Endothelial cell of umbilical vein (primary cell): ENCODE measurements at regions not wholly inside any gene's neighbourhood (a gene's known extent, or its start where the extent isn't known, plus 50 kb on each side); places are given as distances from the start of the nearest gene placed in this dataset.

Source experiments
- BruUV-seq: library from RNA; stranded (reverse); fragments of 400-500 nt; replicated peaks from 2 replicates; lab custom pipeline; 2021; lab: Mats Ljungman, UMichigan
- CTCF ChIA-PET: fragments of 300-600, 350-600 bp; sonication (Branson Sonifier 250); formaldehyde crosslinking; loops from one replicate; lab custom pipeline; 2021; ENCODE audit warnings: antibody characterized with exemption, inconsistent platforms; lab: Charles Lee
- POLR2A ChIA-PET: fragments of 300-600, 350-600 bp; sonication (Branson Sonifier 250); formaldehyde crosslinking; loops from one replicate; lab custom pipeline; 2021; ENCODE audit warnings: antibody characterized with exemption, inconsistent platforms; lab: Charles Lee
- DNase-seq: peaks from one replicate; pipeline ENCODE4 v3.0.0-alpha.2; 2011; ENCODE audit warnings: low read depth, low spot score
- FAIRE-seq: peaks from 2 replicates; lab custom pipeline; 2011; peaks lifted over from hg19 to GRCh38; lab: Jason Lieb, UNC
- H2AFZ ChIP-seq: 2 replicates; pipeline ENCODE4 v1.6.0; 2012; ENCODE audit warnings: low read depth, low read length, control low read depth, inconsistent platforms
- H3K27ac ChIP-seq: 2 replicates; pipeline ENCODE4 v1.5.1; 2011; ENCODE audit warnings: low read depth, mild to moderate bottlenecking, control low read depth, low read length, moderate library complexity; ENCODE audit not compliant: insufficient read depth
- H3K27me3 ChIP-seq, 2 experiments: 2 replicates each; pipeline versions ENCODE4 v1.6.0 to v1.6.1; 2011; ENCODE audit warnings: low read length in 2 of 2, mixed read lengths in 1 of 2; ENCODE audit not compliant: control insufficient read depth in 2 of 2, insufficient read depth in 2 of 2
- H3K36me3 ChIP-seq, 2 experiments: 2 replicates in 1 of 2; 3 replicates in 1 of 2; pipeline ENCODE4 v1.5.1; 2011; ENCODE audit warnings: low read length in 2 of 2, mild to moderate bottlenecking in 1 of 2, moderate library complexity in 1 of 2; ENCODE audit not compliant: control insufficient read depth in 2 of 2, insufficient read depth in 2 of 2; ENCODE audit errors: extremely low read depth in 1 of 2
- H3K4me1 ChIP-seq: 3 replicates; pipeline ENCODE4 v1.5.1; 2011; ENCODE audit warnings: mild to moderate bottlenecking, low read length; ENCODE audit not compliant: control insufficient read depth, insufficient read depth; ENCODE audit errors: extremely low read depth
- H3K4me2 ChIP-seq: 2 replicates; pipeline ENCODE4 v1.6.1; 2011; ENCODE audit warnings: low read length, control low read depth, mixed read lengths; ENCODE audit not compliant: insufficient read depth
- H3K4me3 ChIP-seq, 3 experiments: fragments of 200-600 bp in 1 of 3; sonication (generic), shearing (Covaris generic) in 1 of 3; replicated peaks in 1 of 3; 2 replicates each; pipeline ENCODE4 v1.5.1; 2011 to 2016; ENCODE audit warnings: control low read depth in 3 of 3, low read length in 3 of 3, mild to moderate bottlenecking in 2 of 3, inconsistent platforms in 1 of 3, low read depth in 1 of 3, moderate library complexity in 1 of 3; ENCODE audit not compliant: insufficient read depth in 1 of 3
- H3K79me2 ChIP-seq: 2 replicates; pipeline ENCODE4 v1.6.0; 2012; ENCODE audit warnings: low read length, inconsistent platforms; ENCODE audit not compliant: control insufficient read depth, insufficient read depth
- H3K9ac ChIP-seq: replicated peaks from 2 replicates; pipeline ENCODE3; 2011; ENCODE audit warnings: low read length, control low read depth; ENCODE audit not compliant: insufficient read depth; ENCODE audit errors: extremely low read depth
- H3K9me1 ChIP-seq: replicated peaks from 3 replicates; pipeline ENCODE4 v1.6.0; 2011; ENCODE audit warnings: mild to moderate bottlenecking, low read length; ENCODE audit not compliant: control insufficient read depth, insufficient read depth; ENCODE audit errors: extremely low read depth
- H3K9me3 ChIP-seq: replicated peaks from 2 replicates; pipeline ENCODE4 v1.5.1; 2012; ENCODE audit warnings: low read length, inconsistent platforms; ENCODE audit not compliant: control insufficient read depth, insufficient read depth
- H4K20me1 ChIP-seq: replicated peaks from 2 replicates; pipeline ENCODE3; 2011; ENCODE audit warnings: mild to moderate bottlenecking, low read length; ENCODE audit not compliant: control insufficient read depth, insufficient read depth; ENCODE audit errors: extremely low read depth
- EZH2 ChIP-seq: IDR thresholded peaks from 2 replicates; pipeline ENCODE4 v1.6.1; 2012; ENCODE audit warnings: borderline replicate concordance, low read depth, mild to moderate bottlenecking, moderate library complexity, low read length, inconsistent platforms; ENCODE audit not compliant: severe bottlenecking
- FOS ChIP-seq: IDR thresholded peaks from 2 replicates; pipeline ENCODE4 v1.6.1; 2011; ENCODE audit warnings: mild to moderate bottlenecking, low read length, moderate library complexity, borderline replicate concordance; ENCODE audit not compliant: insufficient read depth
- GATA2 ChIP-seq: IDR thresholded peaks from 2 replicates; pipeline ENCODE4 v1.7.0; 2011; ENCODE audit warnings: low read depth, mild to moderate bottlenecking, moderate library complexity, mixed read lengths, low read length; ENCODE audit not compliant: insufficient read length, insufficient read depth
- JUN ChIP-seq: IDR thresholded peaks from 2 replicates; pipeline ENCODE4 v1.6.1; 2011; ENCODE audit warnings: borderline replicate concordance, low read depth; ENCODE audit not compliant: insufficient read length, insufficient read depth
- MYC ChIP-seq: IDR thresholded peaks from one replicate; pipeline ENCODE4 v1.6.1; 2011; ENCODE audit warnings: mild to moderate bottlenecking, low read depth, low read length
- POLR2A ChIP-seq: IDR thresholded peaks from 2 replicates; pipeline ENCODE4 v1.6.1; 2012; ENCODE audit warnings: low read depth, mild to moderate bottlenecking, control low read depth, low read length
- POLR2AphosphoS5 ChIP-seq: IDR thresholded peaks from 2 replicates; pipeline ENCODE4 v1.6.1; 2012; ENCODE audit warnings: low read depth, mild to moderate bottlenecking, control low read depth, low read length, moderate library complexity; ENCODE audit not compliant: insufficient read depth
- dilution Hi-C: fragments of 300-500 bp; cut with MboI; formaldehyde crosslinking; loops from one replicate; pipeline ENCODE4 v1.15.0; 2019; ENCODE audit warnings: low sequenced_read_pairs; ENCODE audit not compliant: extremely low pct_ligation_motif_present
- intact Hi-C: fragments of 100-400 bp; cut with micrococcal nuclease; formaldehyde crosslinking; loops from one replicate; pipeline ENCODE4 v1.10.0; 2022
- TF ChIP-seq, protein P1 (sequence below), 2 donors: IDR thresholded peaks; 1 replicate in 1 of 2; 2 replicates in 1 of 2; pipeline ENCODE4 v1.5.1; 2011; ENCODE audit warnings: low read length in 2 of 2, mild to moderate bottlenecking in 2 of 2, moderate library complexity in 2 of 2, control low read depth in 1 of 2, inconsistent platforms in 1 of 2, low read depth in 1 of 2; ENCODE audit not compliant: insufficient read depth in 1 of 2; ENCODE audit errors: extremely low read depth in 1 of 2
- TF ChIP-seq, protein P2 (sequence below): IDR thresholded peaks from 2 replicates; pipeline ENCODE4 v1.6.1; 2011; ENCODE audit not compliant: insufficient read depth, insufficient read length

DNA sequence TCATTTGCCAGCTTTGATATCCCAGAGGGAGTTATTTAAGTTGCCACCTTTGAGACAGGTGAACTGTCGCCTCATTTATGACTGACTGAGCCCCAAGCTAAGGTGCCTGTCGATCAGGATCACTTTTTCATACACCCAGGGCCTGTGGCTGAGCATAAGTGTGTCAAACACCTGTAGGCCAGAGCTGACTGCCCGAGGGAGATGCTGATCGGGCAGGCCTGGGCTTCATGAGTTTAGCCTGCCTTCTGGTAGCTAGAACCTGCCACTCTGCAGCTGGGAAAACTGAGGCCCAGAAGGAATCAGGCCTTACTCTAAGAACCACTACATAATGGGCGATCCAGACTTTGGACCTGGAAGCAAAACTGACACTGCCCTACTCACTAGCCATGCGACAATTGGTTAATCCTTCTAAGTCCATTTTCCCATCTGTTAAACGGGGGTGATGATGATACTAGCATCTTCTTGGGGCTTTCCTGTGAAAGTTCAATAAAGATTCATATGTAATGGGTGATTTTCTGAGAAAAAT, 188.7 kb upstream of the GLI2 start:
- ChIA-PET POLR2A (no interaction called here), CTCF (interaction anchor here (0.7 to 1.1 kb wide), 3 partner anchors 13 to 200 kb away, joined by 3 to 6 read pairs (median 3); no protein-coding TSS in a partner anchor)
- H3K36me3 ChIP-seq: no peaks in the 10 kb centered on the region
- intact Hi-C loops (no loop called here), dilution Hi-C loops (no loop called here)
- no peak overlapping the region for H3K4me3 ChIP-seq
- H3K27me3 ChIP-seq: peaks cover 21 to 27% of the 10 kb centered on the region in 2 experiments
- H2AFZ ChIP-seq: no peak overlapping the region
- no TSS peak for BruUV-seq
- no peak overlapping the region for H3K4me2 ChIP-seq
- H3K9me3 ChIP-seq: no peaks in the 10 kb centered on the region
- no peaks in the 10 kb centered on the region for H3K9me1 ChIP-seq
- FAIRE-seq: no peak
- TF ChIP-seq, protein P1, sequence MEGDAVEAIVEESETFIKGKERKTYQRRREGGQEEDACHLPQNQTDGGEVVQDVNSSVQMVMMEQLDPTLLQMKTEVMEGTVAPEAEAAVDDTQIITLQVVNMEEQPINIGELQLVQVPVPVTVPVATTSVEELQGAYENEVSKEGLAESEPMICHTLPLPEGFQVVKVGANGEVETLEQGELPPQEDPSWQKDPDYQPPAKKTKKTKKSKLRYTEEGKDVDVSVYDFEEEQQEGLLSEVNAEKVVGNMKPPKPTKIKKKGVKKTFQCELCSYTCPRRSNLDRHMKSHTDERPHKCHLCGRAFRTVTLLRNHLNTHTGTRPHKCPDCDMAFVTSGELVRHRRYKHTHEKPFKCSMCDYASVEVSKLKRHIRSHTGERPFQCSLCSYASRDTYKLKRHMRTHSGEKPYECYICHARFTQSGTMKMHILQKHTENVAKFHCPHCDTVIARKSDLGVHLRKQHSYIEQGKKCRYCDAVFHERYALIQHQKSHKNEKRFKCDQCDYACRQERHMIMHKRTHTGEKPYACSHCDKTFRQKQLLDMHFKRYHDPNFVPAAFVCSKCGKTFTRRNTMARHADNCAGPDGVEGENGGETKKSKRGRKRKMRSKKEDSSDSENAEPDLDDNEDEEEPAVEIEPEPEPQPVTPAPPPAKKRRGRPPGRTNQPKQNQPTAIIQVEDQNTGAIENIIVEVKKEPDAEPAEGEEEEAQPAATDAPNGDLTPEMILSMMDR (IDR thresholded peaks at IDR 0.05; ENCODE audit: extremely low read depth in 1 of 2, insufficient read depth in 1 of 2, low read depth in 1 of 2, low read length in 2 of 2): no peak
- TF ChIP-seq POLR2AphosphoS5 (no peak), MYC (no peak), EZH2 (no peak), GATA2 (no peak), FOS (no peak), POLR2A (no peak), JUN (no peak)
- TF ChIP-seq, protein P2, sequence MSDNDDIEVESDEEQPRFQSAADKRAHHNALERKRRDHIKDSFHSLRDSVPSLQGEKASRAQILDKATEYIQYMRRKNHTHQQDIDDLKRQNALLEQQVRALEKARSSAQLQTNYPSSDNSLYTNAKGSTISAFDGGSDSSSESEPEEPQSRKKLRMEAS: no peak
- H3K4me1 ChIP-seq: no peaks in the 10 kb centered on the region
- no peak for DNase-seq
- H3K9ac ChIP-seq: no peak overlapping the region
- no peaks in the 10 kb centered on the region for H4K20me1 ChIP-seq
- H3K79me2 ChIP-seq: no peaks in the 10 kb centered on the region
- H3K27ac ChIP-seq: no peak overlapping the region
